Gastrocnemius medialis (tissue), 4 donors: ENCODE measurements at regions not wholly inside any gene's neighbourhood (a gene's known extent, or its start where the extent isn't known, plus 50 kb on each side); places are given as distances from the start of the nearest gene placed in this dataset.

Experiments used
- CTCF ChIP-seq, 5 experiments: fragments of 450-650 bp in 3 of 5; fragments of 200-600 bp in 2 of 5; sonication (generic) in 2 of 5; IDR thresholded peaks in 4 of 5; conservative IDR thresholded peaks in 1 of 5; 1 replicate in 4 of 5; 2 replicates in 1 of 5; pipeline ENCODE4 v1.5.1; 2016 to 2019; ENCODE audit warnings: antibody characterized with exemption in 5 of 5, mild to moderate bottlenecking in 3 of 5, moderate library complexity in 3 of 5
- POLR2A ChIP-seq, 2 donors: fragments of 450-650 bp; IDR thresholded peaks; one replicate each; pipeline ENCODE4 v1.6.1; 2017; ENCODE audit warnings: antibody characterized with exemption in 2 of 2, mild to moderate bottlenecking in 2 of 2, moderate library complexity in 2 of 2

- TF ChIP-seq POLR2A (IDR thresholded peaks at IDR 0.05): no peak
- TF ChIP-seq CTCF (IDR thresholded peaks at IDR 0.05 in 4 of 5, conservative IDR thresholded peaks at IDR 0.05 in 1 of 5): no peak
These were observed 79.5 kb upstream of the HIVEP3 start for GRCh38 chr1:41998250-41998649.
